HG03095 (cell line): ENCODE measurements at regions not wholly inside any gene's neighbourhood (a gene's known extent, or its start where the extent isn't known, plus 50 kb on each side); places are given as distances from the start of the nearest gene placed in this dataset.

Experiments
- ATAC-seq: cut with Tn5 transposase; IDR thresholded peaks from one replicate; pipeline ENCODE4 v1.9.1; 2021; ENCODE audit warnings: moderate library complexity; ENCODE audit not compliant: unreplicated experiment

DNA sequence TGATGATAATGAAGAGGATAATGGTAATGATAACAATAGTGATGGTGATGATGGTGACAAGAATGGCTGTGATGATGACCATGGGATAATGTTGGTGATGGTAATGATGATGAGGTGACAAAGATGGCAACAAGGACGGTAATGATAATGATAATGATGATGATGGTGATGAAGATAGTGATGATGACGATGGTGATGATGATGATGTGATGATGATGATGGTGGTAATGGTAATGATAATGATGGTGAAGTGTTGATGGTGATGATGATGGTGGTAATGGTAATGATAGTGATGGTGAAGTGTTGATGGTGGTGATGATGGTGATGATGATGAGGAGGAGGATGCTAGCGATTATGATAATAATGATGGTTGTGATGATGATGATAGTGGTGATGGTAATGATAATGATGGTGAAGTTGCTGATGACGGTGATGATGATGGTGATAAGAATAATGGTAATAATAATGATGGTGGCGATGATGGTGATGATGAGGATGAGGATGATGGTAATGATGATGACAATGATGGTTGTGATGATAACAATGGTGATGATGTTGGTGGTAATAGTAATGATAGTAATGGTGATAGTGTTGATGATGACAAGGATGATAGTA, 54.7 kb upstream of the OPCML start:
- no peak for ATAC-seq

DNA sequence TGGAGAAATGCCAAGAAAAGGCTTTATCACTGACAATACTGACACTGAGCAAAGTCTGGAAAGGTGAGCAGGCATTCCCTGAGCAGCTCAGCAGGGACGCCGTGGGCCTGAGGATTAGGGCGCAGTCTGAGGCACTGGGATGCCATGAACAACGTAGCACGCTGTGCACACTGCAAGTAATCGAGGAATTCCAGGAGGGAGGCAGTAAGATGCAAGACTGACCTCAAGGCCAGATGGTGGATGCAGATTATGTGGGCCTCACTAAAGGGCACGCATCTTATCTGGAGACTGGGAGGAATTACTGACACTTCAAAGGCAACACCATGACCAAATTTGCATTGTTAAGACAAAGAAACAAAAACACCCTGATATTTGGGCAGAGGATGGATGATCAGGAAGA, 50.4 kb upstream of the OPCML start:
- ATAC-seq: no peak

DNA sequence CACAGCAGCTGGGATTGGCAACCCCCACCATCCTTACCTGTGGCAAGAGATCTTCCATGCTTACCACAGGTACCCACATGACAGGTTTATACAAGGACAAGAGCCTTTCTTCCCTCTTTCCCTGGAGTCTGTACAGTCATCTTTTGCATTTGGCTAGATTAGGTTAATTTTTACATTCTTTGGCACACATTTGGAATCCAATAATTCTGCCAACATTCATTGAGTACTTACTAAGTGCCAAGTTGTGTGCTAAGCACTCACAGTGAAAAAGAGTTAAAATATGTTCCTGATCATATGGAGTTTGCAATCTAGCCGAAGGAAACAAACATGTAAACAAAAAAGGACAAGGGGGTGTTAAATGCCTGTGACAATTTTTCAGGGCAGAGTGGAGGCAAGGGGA, 50.0 kb upstream of the OPCML start:
- no peak for ATAC-seq
